Right atrium auricular region (tissue), 2 donors: ENCODE measurements at regions not wholly inside any gene's neighbourhood (a gene's known extent, or its start where the extent isn't known, plus 50 kb on each side); places are given as distances from the start of the nearest gene placed in this dataset.
A peak's percentile ranks its signal among the peaks of the same experiment; 100 is the strongest.

Experiments
- DNase-seq: peaks from one replicate; pipeline ENCODE4 v3.0.0-alpha.2; 2019; ENCODE audit warnings: low spot score
- H3K27ac ChIP-seq, 2 donors: fragments of 200-600 bp; sonication (generic); 1 replicate in 1 of 2; 2 replicates in 1 of 2; pipeline ENCODE4 v1.5.1; 2016 to 2019
- H3K27me3 ChIP-seq, 2 donors: fragments of 200-600 bp; sonication (generic); one replicate each; pipeline versions ENCODE4 v1.5.1 to v1.6.0; 2017 to 2019
- H3K36me3 ChIP-seq: fragments of 200-600 bp; sonication (generic); one replicate; pipeline ENCODE4 v1.5.1; 2016
- H3K4me1 ChIP-seq, 2 donors: fragments of 200-600 bp; sonication (generic); one replicate each; pipeline versions ENCODE4 v1.5.1 to v1.6.0; 2017 to 2019
- H3K4me3 ChIP-seq, 2 donors: fragments of 200-600 bp; sonication (generic); 1 replicate in 1 of 2; 2 replicates in 1 of 2; pipeline ENCODE4 v1.5.1; 2017 to 2019; ENCODE audit warnings: mild to moderate bottlenecking in 1 of 2, moderate library complexity in 1 of 2
- H3K9me3 ChIP-seq, 2 donors: fragments of 200-600 bp; sonication (generic); one replicate each; pipeline ENCODE4 v1.5.1; 2019
- TF ChIP-seq, protein P1 (sequence below), 2 donors: fragments of 200-600 bp; sonication (generic); IDR thresholded peaks; one replicate each; pipeline ENCODE4 v1.5.1; 2019; ENCODE audit warnings: antibody characterized with exemption in 2 of 2

DNA sequence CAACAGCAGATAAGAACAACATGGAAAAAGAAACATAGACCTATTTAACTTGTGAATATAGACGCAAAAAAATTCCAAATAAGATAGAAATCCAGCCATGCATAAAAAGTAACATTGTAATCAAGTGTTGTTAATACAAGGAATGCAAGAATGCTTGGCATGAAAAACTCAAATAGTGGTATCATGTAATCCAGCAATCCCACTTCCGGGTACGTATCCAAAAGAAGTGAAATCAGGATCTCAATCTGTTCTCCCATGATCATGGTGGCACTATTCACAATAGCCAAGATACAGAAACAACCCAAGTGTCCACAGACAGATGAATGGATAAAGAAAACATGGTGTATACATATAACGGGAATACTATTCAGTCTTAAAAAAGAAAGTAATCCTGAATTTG lies 437.4 kb downstream of the ARHGEF28 start:
- no peak overlapping the region for H3K4me3 ChIP-seq
- DNase-seq: no peak
- H3K9me3 ChIP-seq: no peaks in the 10 kb centered on the region
- TF ChIP-seq, protein P1, sequence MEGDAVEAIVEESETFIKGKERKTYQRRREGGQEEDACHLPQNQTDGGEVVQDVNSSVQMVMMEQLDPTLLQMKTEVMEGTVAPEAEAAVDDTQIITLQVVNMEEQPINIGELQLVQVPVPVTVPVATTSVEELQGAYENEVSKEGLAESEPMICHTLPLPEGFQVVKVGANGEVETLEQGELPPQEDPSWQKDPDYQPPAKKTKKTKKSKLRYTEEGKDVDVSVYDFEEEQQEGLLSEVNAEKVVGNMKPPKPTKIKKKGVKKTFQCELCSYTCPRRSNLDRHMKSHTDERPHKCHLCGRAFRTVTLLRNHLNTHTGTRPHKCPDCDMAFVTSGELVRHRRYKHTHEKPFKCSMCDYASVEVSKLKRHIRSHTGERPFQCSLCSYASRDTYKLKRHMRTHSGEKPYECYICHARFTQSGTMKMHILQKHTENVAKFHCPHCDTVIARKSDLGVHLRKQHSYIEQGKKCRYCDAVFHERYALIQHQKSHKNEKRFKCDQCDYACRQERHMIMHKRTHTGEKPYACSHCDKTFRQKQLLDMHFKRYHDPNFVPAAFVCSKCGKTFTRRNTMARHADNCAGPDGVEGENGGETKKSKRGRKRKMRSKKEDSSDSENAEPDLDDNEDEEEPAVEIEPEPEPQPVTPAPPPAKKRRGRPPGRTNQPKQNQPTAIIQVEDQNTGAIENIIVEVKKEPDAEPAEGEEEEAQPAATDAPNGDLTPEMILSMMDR (IDR thresholded peaks at IDR 0.05): no peak
- H3K27me3 ChIP-seq: no peaks in the 10 kb centered on the region
- H3K4me1 ChIP-seq: no peaks in the 10 kb centered on the region
- H3K36me3 ChIP-seq: no peaks in the 10 kb centered on the region
- H3K27ac ChIP-seq: no peak overlapping the region

DNA sequence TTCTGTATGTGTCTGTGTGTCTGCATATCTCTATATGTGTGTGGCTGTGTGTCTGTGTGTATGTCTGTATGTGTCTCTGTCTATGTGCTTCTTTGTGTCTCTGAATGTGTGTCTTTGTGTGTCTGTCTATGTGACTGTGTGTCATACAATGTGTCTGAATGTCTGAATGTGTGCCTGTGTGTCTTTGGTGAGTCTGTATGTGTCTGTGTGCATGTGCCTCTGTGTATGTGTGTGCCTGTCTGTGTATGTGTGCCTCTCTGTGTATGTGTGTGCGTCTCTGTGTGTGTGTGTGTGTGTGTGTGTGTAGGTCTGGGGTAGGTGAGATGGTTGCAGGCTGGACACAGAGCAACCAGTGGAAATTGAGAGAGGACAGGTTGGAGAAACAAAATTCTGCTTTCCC lies 435.3 kb downstream of the ARHGEF28 start:
- peaks cover 0 to 3% of the 10 kb centered on the region in 2 donors for H3K4me1 ChIP-seq

DNA sequence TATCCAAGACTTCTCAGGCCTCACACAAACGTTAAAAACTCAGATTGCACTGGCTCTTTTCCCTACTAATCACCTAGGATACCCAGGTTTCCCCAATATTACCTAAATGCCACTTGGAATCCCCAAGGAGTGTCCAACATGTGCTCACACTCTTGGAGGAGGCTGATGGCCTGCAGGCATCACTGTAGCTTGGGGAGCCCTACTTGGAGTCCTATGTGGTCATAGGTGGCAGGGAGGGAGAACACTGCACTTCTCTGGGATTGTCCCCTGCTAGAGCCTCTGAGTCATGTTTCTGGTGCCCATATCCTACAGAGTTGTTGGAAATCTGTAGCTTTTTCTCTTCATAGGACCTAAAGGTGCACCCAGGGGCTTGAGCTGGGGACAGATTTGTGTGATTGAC lies 433.7 kb downstream of the ARHGEF28 start:
- H3K4me1 ChIP-seq: peaks cover 0 to 9% of the 10 kb centered on the region in 2 donors
- no peak overlapping the region for H3K4me3 ChIP-seq
- H3K9me3 ChIP-seq: no peaks in the 10 kb centered on the region
- no peak overlapping the region for H3K27ac ChIP-seq
- DNase-seq: no peak
- no peaks in the 10 kb centered on the region for H3K36me3 ChIP-seq
- TF ChIP-seq, protein P1 (IDR thresholded peaks at IDR 0.05): no peak
- no peaks in the 10 kb centered on the region for H3K27me3 ChIP-seq

More for the DNA sequence above, 435.3 kb downstream of the ARHGEF28 start:
- no peaks in the 10 kb centered on the region for H3K27me3 ChIP-seq
- no peaks in the 10 kb centered on the region for H3K36me3 ChIP-seq
- TF ChIP-seq, protein P1 (IDR thresholded peaks at IDR 0.05): no peak
- H3K9me3 ChIP-seq: no peaks in the 10 kb centered on the region
- no peak for DNase-seq
- no peak overlapping the region for H3K4me3 ChIP-seq
- no peak overlapping the region for H3K27ac ChIP-seq

DNA sequence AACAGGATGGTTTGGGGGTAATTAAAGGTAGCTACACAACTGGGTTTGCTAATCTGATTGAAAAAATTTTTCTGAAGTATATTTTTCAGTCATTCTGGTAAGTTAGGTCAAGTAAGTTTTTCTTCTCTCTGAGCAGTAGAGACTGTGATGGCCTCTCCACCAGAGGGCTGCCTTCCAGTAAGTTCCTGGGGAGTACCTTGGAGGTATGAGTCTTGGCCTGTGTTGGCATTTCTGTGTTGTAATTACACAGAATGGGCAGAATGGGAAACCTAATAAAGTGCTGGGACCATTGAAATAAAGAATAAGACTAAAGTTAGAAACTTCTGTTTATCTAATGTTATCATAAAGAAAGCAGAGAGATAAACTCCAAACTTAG lies 430.8 kb downstream of the ARHGEF28 start:
- H3K4me3 ChIP-seq: no peak overlapping the region
- TF ChIP-seq, protein P1 (IDR thresholded peaks at IDR 0.05): peak in 1 of 2 donors; percentile 50
- H3K27ac ChIP-seq: no peak overlapping the region
- DNase-seq: no peak
- H3K36me3 ChIP-seq: no peaks in the 10 kb centered on the region
- peaks cover 0 to 16% of the 10 kb centered on the region in 2 donors for H3K4me1 ChIP-seq
- no peaks in the 10 kb centered on the region for H3K27me3 ChIP-seq
- no peaks in the 10 kb centered on the region for H3K9me3 ChIP-seq

DNA sequence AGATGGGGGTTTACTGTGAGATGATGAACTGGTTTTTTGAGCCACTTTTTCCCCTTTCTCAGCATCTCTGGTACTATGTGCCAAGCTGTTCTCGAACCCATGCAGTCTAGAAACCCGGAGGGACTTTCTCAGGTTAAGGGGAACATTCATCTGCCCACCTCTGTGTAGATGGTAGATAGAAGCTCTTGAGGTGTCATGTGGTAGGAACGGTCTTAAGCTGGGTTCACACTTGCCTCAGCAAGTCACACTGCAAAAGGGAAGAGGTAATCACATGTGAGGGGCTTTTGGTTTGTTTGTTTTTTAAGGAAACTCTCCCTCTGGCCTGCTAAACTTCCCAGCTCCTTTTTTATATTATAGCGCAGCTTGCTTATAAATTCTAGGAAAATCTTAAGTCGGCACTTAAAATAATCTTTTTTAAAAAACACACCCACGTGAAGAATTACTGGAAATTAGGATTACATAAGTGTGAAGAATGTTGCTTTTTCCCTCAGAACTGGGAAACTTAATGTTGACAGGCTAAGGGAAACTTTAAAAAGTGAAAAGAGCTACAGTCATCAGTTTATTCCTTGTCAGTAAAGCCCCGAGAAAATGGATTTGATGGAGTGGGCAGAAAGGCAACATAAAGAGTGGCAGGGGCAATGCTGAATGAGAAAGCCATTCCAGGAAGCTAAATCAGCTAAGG lies 430.3 kb downstream of the ARHGEF28 start:
- TF ChIP-seq, protein P1 (IDR thresholded peaks at IDR 0.05): no peak
- H3K9me3 ChIP-seq: no peaks in the 10 kb centered on the region

More for the DNA sequence above, 430.3 kb downstream of the ARHGEF28 start:
- H3K27ac ChIP-seq: no peak overlapping the region
- H3K4me3 ChIP-seq: no peak overlapping the region
- DNase-seq: no peak
- H3K27me3 ChIP-seq: no peaks in the 10 kb centered on the region
- H3K36me3 ChIP-seq: no peaks in the 10 kb centered on the region
- peaks cover 0 to 16% of the 10 kb centered on the region in 2 donors for H3K4me1 ChIP-seq
